MM.1S (cell line): ENCODE measurements at regions not wholly inside any gene's neighbourhood (a gene's known extent, or its start where the extent isn't known, plus 50 kb on each side); places are given as distances from the start of the nearest gene placed in this dataset.

ENCODE experiments used
- EZH2 ChIP-seq: fragments of 300-600 bp; sonication (generic); optimal IDR thresholded peaks from 2 replicates; pipeline ENCODE3; 2017; ENCODE audit warnings: low read depth, mild to moderate bottlenecking, antibody characterized with exemption, low read length, mixed read lengths
- EZH2phosphoT487 ChIP-seq: fragments of 300-600 bp; sonication (generic); IDR thresholded peaks from 2 replicates; pipeline ENCODE4 v1.6.1; 2018; ENCODE audit warnings: antibody characterized with exemption, low read length
- TF ChIP-seq, protein P1 (sequence below): fragments of 300-600 bp; sonication (generic); IDR thresholded peaks from 2 replicates; pipeline ENCODE4 v1.5.1; 2016; ENCODE audit warnings: antibody characterized with exemption, low read length, mixed read lengths

DNA sequence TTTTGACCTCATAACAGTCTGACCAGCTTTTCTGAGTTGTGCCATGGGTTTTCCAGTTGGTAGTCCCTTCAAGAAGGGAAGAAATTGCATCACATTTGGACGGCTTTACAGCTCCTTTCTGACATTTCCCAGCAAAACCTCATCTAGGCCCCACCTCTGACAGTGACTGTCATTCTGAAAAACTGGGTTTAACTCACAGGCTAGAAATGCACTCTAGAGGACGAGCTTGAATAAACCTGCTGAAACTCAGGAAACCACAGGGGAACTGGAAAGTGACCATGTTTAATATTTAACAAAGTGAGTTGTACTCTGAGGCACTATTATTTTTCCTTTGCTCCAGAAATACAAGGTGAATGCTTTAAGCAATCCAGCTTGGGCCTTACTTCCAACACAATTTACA is 434.3 kb upstream of the RASGEF1B start:
- TF ChIP-seq EZH2 (no peak), EZH2phosphoT487 (no peak)
- TF ChIP-seq, protein P1, sequence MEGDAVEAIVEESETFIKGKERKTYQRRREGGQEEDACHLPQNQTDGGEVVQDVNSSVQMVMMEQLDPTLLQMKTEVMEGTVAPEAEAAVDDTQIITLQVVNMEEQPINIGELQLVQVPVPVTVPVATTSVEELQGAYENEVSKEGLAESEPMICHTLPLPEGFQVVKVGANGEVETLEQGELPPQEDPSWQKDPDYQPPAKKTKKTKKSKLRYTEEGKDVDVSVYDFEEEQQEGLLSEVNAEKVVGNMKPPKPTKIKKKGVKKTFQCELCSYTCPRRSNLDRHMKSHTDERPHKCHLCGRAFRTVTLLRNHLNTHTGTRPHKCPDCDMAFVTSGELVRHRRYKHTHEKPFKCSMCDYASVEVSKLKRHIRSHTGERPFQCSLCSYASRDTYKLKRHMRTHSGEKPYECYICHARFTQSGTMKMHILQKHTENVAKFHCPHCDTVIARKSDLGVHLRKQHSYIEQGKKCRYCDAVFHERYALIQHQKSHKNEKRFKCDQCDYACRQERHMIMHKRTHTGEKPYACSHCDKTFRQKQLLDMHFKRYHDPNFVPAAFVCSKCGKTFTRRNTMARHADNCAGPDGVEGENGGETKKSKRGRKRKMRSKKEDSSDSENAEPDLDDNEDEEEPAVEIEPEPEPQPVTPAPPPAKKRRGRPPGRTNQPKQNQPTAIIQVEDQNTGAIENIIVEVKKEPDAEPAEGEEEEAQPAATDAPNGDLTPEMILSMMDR: no peak
